PC-9 (cell line): ENCODE measurements at regions not wholly inside any gene's neighbourhood (a gene's known extent, or its start where the extent isn't known, plus 50 kb on each side); places are given as distances from the start of the nearest gene placed in this dataset.
A peak's percentile ranks its signal among the peaks of the same experiment; 100 is the strongest.

Experiments
- BruUV-seq: library from RNA; stranded (reverse); fragments of 400-500 nt; replicated peaks from 2 replicates; lab custom pipeline; 2021; lab: Mats Ljungman, UMichigan
- CTCF ChIA-PET: fragments of 300-600 bp; sonication (Branson Sonifier 250); formaldehyde crosslinking; loops from one replicate; lab custom pipeline; 2022; ENCODE audit warnings: antibody characterized with exemption; lab: Charles Lee
- POLR2A ChIA-PET: fragments of 300-600 bp; sonication (Branson Sonifier 250); formaldehyde crosslinking; loops from one replicate; lab custom pipeline; 2022; ENCODE audit warnings: antibody characterized with exemption; ENCODE audit not compliant: unreplicated experiment; lab: Charles Lee
- DNase-seq, 2 experiments: peaks; one replicate each; pipeline versions ENCODE4 v3.0.0 to v3.0.0-alpha.2; 2015 to 2022; ENCODE audit warnings: mixed read lengths in 1 of 2
- H2AFZ ChIP-seq: fragments of 200-600 bp; sonication (generic); 2 replicates; pipeline ENCODE4 v1.8.1; 2017; ENCODE audit warnings: antibody characterized with exemption
- H3F3A ChIP-seq: fragments of 200-600 bp; sonication (generic); 2 replicates; pipeline ENCODE4 v1.8.1; 2017; ENCODE audit warnings: antibody characterized with exemption, mild to moderate bottlenecking, low read depth; ENCODE audit not compliant: insufficient read depth
- H3K27ac ChIP-seq: fragments of 200-600 bp; sonication (generic); 2 replicates; pipeline ENCODE4 v1.6.1; 2016; ENCODE audit warnings: mixed run types
- H3K27me3 ChIP-seq: fragments of 200-600 bp; sonication (generic); 2 replicates; pipeline ENCODE4 v1.6.1; 2016; ENCODE audit warnings: low read depth, mixed run types; ENCODE audit not compliant: insufficient read depth
- H3K36me3 ChIP-seq: fragments of 200-600 bp; sonication (generic); 2 replicates; pipeline ENCODE4 v1.6.1; 2016; ENCODE audit warnings: low read depth, mixed run types
- H3K4me1 ChIP-seq: fragments of 200-600 bp; sonication (generic); replicated peaks from 2 replicates; pipeline ENCODE4 v1.6.1; 2016; ENCODE audit warnings: mixed run types; ENCODE audit not compliant: insufficient read depth
- H3K4me2 ChIP-seq: fragments of 200-600 bp; sonication (generic); 2 replicates; pipeline ENCODE4 v1.6.1; 2017; ENCODE audit warnings: mixed run types
- H3K4me3 ChIP-seq: fragments of 200-600 bp; sonication (generic); 2 replicates; pipeline ENCODE4 v1.6.1; 2016; ENCODE audit warnings: mixed run types
- H3K79me2 ChIP-seq: fragments of 200-600 bp; sonication (generic); 2 replicates; pipeline ENCODE4 v1.6.1; 2017; ENCODE audit warnings: low read depth, mixed run types
- H3K9me2 ChIP-seq: fragments of 200-600 bp; sonication (generic); 2 replicates; pipeline ENCODE4 v1.8.1; 2017; ENCODE audit warnings: mild to moderate bottlenecking; ENCODE audit not compliant: insufficient read depth
- H3K9me3 ChIP-seq: fragments of 200-600 bp; sonication (generic); 2 replicates; pipeline ENCODE4 v1.8.1; 2016; ENCODE audit warnings: low read depth; ENCODE audit not compliant: insufficient read depth
- H4K20me1 ChIP-seq: fragments of 200-600 bp; sonication (generic); 2 replicates; pipeline ENCODE4 v1.8.1; 2017; ENCODE audit not compliant: insufficient read depth
- EZH2 ChIP-seq: fragments of 200-600 bp; sonication (generic); IDR thresholded peaks from 2 replicates; pipeline ENCODE4 v1.8.0; 2017; ENCODE audit warnings: antibody characterized with exemption, low read depth
- intact Hi-C: fragments of 100-400 bp; cut with micrococcal nuclease; formaldehyde crosslinking; loops from one replicate; pipeline ENCODE4 v1.10.0; 2022; ENCODE audit not compliant: unreplicated experiment
- TF ChIP-seq, protein P1 (sequence below): fragments of 200-600 bp; sonication (generic); conservative IDR thresholded peaks from 2 replicates; pipeline ENCODE4 v1.6.1; 2017; ENCODE audit warnings: mixed run types, antibody characterized with exemption, mild to moderate bottlenecking, moderate library complexity

DNA sequence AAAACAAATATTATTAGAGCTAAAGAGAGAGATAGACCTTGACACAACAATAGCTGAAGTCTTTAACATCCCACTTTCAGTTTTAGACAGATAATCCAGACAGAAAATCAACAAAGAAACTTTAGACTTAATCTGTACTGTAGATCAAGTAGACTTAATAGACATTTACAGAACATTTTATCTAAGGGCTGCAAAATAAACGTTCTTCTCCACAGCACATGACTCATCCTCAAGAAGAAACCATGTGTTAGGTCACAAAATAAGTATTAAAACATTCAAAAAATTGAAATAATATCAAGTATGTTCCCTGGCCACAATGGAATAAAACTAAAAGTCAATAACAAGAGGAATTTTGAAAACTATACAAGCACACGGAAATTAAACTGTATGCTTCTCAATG, 1510.3 kb upstream of the PCDH10 start:
- Histone ChIP-seq H3K79me2 (no peaks in the 10 kb centered on the region), H3K27me3 (no peaks in the 10 kb centered on the region), H3K9me2 (no peaks in the 10 kb centered on the region; the same call in 1 of the 2 replicates), H3K9me3 (no peaks in the 10 kb centered on the region), H4K20me1 (no peaks in the 10 kb centered on the region), H3K4me2 (no peak overlapping the region), H2AFZ (no peak overlapping the region), H3K4me1 (no peaks in the 10 kb centered on the region), H3K4me3 (no peak overlapping the region), H3F3A (no peaks in the 10 kb centered on the region), H3K36me3 (no peaks in the 10 kb centered on the region), H3K27ac (no peak overlapping the region)
- TF ChIP-seq, protein P1, sequence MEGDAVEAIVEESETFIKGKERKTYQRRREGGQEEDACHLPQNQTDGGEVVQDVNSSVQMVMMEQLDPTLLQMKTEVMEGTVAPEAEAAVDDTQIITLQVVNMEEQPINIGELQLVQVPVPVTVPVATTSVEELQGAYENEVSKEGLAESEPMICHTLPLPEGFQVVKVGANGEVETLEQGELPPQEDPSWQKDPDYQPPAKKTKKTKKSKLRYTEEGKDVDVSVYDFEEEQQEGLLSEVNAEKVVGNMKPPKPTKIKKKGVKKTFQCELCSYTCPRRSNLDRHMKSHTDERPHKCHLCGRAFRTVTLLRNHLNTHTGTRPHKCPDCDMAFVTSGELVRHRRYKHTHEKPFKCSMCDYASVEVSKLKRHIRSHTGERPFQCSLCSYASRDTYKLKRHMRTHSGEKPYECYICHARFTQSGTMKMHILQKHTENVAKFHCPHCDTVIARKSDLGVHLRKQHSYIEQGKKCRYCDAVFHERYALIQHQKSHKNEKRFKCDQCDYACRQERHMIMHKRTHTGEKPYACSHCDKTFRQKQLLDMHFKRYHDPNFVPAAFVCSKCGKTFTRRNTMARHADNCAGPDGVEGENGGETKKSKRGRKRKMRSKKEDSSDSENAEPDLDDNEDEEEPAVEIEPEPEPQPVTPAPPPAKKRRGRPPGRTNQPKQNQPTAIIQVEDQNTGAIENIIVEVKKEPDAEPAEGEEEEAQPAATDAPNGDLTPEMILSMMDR: no peak
- no peak for TF ChIP-seq EZH2
- intact Hi-C loops: no loop called here
- POLR2A ChIA-PET: no interaction called here
- BruUV-seq: no TSS peak
- CTCF ChIA-PET: no interaction called here
- no peak for DNase-seq

DNA sequence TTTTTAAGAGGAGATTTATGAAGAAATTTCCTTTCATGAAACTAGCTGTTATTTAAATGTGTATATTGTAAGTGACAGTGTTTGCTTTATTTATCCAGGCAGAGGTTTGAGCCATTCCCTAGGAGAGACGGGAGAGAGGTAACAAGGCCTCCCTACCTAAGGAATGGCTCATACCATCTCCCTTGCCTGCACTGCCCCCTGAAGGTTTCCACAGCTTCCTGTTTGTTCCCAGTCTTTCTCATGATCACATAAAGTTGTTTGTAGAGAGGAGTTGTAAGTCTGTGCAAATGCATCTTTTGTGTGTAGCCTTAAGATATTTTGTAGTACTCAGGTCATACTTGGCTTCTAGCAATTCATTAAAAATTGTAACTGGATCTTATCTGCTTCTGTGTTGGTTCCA, 1504.5 kb upstream of the PCDH10 start:
- CTCF ChIA-PET: no interaction called here

DNA sequence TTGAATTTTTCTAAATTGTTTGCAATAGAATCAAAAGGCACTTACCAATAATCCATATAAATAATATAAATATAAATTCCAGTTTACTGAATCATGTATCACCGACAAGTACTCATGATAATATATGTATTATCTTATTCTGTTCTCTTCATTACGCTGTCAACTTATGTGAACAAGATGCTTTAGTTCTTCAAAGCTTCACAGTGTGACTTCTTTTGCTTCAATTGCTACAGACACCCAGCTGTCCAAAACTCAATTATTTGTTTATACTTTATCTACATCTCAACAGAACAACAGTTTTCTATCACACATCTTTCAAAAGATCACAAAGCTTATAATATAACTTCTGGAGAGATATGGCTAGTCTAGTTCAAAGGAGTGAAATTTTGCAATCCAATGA, 1499.9 kb upstream of the PCDH10 start:
- Histone ChIP-seq H3F3A (no peaks in the 10 kb centered on the region), H3K9me2 (no peaks in the 10 kb centered on the region), H3K27ac (no peak overlapping the region), H3K4me1 (no peaks in the 10 kb centered on the region), H3K9me3 (no peaks in the 10 kb centered on the region), H3K36me3 (no peaks in the 10 kb centered on the region), H4K20me1 (no peaks in the 10 kb centered on the region), H3K79me2 (no peaks in the 10 kb centered on the region), H3K4me3 (no peak overlapping the region), H3K4me2 (no peak overlapping the region), H3K27me3 (no peaks in the 10 kb centered on the region), H2AFZ (no peak overlapping the region)
- TF ChIP-seq EZH2: no peak
- TF ChIP-seq, protein P1: no peak
- ChIA-PET POLR2A (no interaction called here), CTCF (no interaction called here)
- no TSS peak for BruUV-seq
- DNase-seq: no peak
- intact Hi-C loops: no loop called here

More for the DNA sequence above, 1504.5 kb upstream of the PCDH10 start:
- intact Hi-C loops: no loop called here
- H3K9me2 ChIP-seq: no peaks in the 10 kb centered on the region; the same call in 1 of the 2 replicates
- no peaks in the 10 kb centered on the region for H3K36me3 ChIP-seq
- no peak overlapping the region for H3K4me3 ChIP-seq
- no TSS peak for BruUV-seq
- H3K4me2 ChIP-seq: no peak overlapping the region
- peak in 1 of 2 experiments; percentile 1 for DNase-seq
- TF ChIP-seq, protein P1: peak; percentile 42; the same call in 1 of the 2 replicates
- TF ChIP-seq EZH2: no peak
- H3K9me3 ChIP-seq: no peaks in the 10 kb centered on the region
- no peak overlapping the region for H2AFZ ChIP-seq
- no peaks in the 10 kb centered on the region for H3K79me2 ChIP-seq
- H3F3A ChIP-seq: no peaks in the 10 kb centered on the region
- POLR2A ChIA-PET: no interaction called here
- no peaks in the 10 kb centered on the region for H4K20me1 ChIP-seq
- no peaks in the 10 kb centered on the region for H3K27me3 ChIP-seq
- no peaks in the 10 kb centered on the region for H3K4me1 ChIP-seq
- H3K27ac ChIP-seq: no peak overlapping the region
